ACC112 (cell line): ENCODE measurements at regions not wholly inside any gene's neighbourhood (a gene's known extent, or its start where the extent isn't known, plus 50 kb on each side); places are given as distances from the start of the nearest gene placed in this dataset.
A peak's percentile ranks its signal among the peaks of the same experiment; 100 is the strongest.
"Not testable (repeated sequence)": the region's sequence is repeated elsewhere in the genome, so short reads cannot be mapped to it uniquely, and the experiment has no call there.

Experiments
- H2AFZ ChIP-seq: fragments of 200-600 bp; sonication (generic); one replicate; pipeline ENCODE4 v1.6.0; 2017; ENCODE audit warnings: antibody characterized with exemption, low read length; ENCODE audit not compliant: unreplicated experiment
- H3K27ac ChIP-seq: fragments of 200-600 bp; sonication (generic); 2 replicates; pipeline ENCODE4 v1.5.1; 2014; ENCODE audit warnings: low read depth, mild to moderate bottlenecking, antibody characterized with exemption, low read length, moderate library complexity
- H3K27me3 ChIP-seq: fragments of 200-600 bp; sonication (generic); 2 replicates; pipeline ENCODE4 v1.6.1; 2014; ENCODE audit warnings: mild to moderate bottlenecking, antibody characterized with exemption, low read length, moderate library complexity, mixed read lengths; ENCODE audit not compliant: insufficient read depth
- H3K36me3 ChIP-seq: fragments of 200-600 bp; sonication (generic); 2 replicates; pipeline ENCODE4 v1.6.1; 2016; ENCODE audit warnings: mild to moderate bottlenecking, antibody characterized with exemption, low read length, moderate library complexity, mixed read lengths; ENCODE audit not compliant: insufficient read depth
- H3K4me1 ChIP-seq: fragments of 200-600 bp; sonication (generic); one replicate; pipeline ENCODE4 v1.6.1; 2016; ENCODE audit warnings: low read length, mixed read lengths; ENCODE audit not compliant: insufficient read depth, unreplicated experiment, control insufficient read depth
- H3K4me3 ChIP-seq: fragments of 200-600 bp; sonication (generic); 2 replicates; pipeline ENCODE4 v1.5.1; 2014; ENCODE audit warnings: mild to moderate bottlenecking, low read depth, low read length
- H3K79me2 ChIP-seq: fragments of 200-600 bp; sonication (generic); one replicate; pipeline ENCODE4 v1.6.0; 2016; ENCODE audit warnings: low read length; ENCODE audit not compliant: control insufficient read depth, unreplicated experiment, insufficient read depth

- H3K27me3 ChIP-seq = no peaks in the 10 kb centered on the region
- H3K36me3 ChIP-seq = no peaks in the 10 kb centered on the region
- no peaks in the 10 kb centered on the region for H3K79me2 ChIP-seq
- no peak overlapping the region for H3K4me3 ChIP-seq
- no peak overlapping the region for H2AFZ ChIP-seq
- H3K4me1 ChIP-seq = peaks cover 19% of the 10 kb centered on the region
- H3K27ac ChIP-seq = no peak overlapping the region
These were observed 151.2 kb downstream of the C12orf75 start for GRCh38 chr12:105481392-105482300.

- Histone ChIP-seq H3K27ac (no peak overlapping the region), H3K79me2 (no peaks in the 10 kb centered on the region)
These were observed 152.5 kb downstream of the C12orf75 start for GRCh38 chr12:105482951-105483350.

GRCh38 chr12:105483691-105484090 lies 153.2 kb downstream of the C12orf75 start:
- H3K27ac ChIP-seq = no peak overlapping the region
- H3K79me2 ChIP-seq = no peaks in the 10 kb centered on the region
- no peaks in the 10 kb centered on the region for H3K36me3 ChIP-seq
- H3K4me3 ChIP-seq = no peak overlapping the region
- no peak overlapping the region for H2AFZ ChIP-seq
- H3K27me3 ChIP-seq = no peaks in the 10 kb centered on the region
- H3K4me1 ChIP-seq = peaks cover 22% of the 10 kb centered on the region

More at GRCh38 chr12:105482951-105483350, 152.5 kb downstream of the C12orf75 start:
- H3K4me1 ChIP-seq = peaks cover 22% of the 10 kb centered on the region
- no peak overlapping the region for H3K4me3 ChIP-seq
- H3K27me3 ChIP-seq = no peaks in the 10 kb centered on the region
- no peak overlapping the region for H2AFZ ChIP-seq
- H3K36me3 ChIP-seq = no peaks in the 10 kb centered on the region

GRCh38 chr12:105485321-105485910 lies 154.9 kb downstream of the C12orf75 start:
- no peaks in the 10 kb centered on the region for H3K79me2 ChIP-seq
- peaks cover 22% of the 10 kb centered on the region for H3K4me1 ChIP-seq
- no peak overlapping the region for H2AFZ ChIP-seq
- H3K27me3 ChIP-seq = no peaks in the 10 kb centered on the region
- peak overlapping the region; percentile 63 for H3K27ac ChIP-seq
- no peaks in the 10 kb centered on the region for H3K36me3 ChIP-seq
- no peak overlapping the region for H3K4me3 ChIP-seq

GRCh38 chr12:105485921-105486320 lies 155.4 kb downstream of the C12orf75 start:
- H3K27ac ChIP-seq = peak overlapping the region; percentile 63
- no peak overlapping the region for H3K4me3 ChIP-seq
- no peaks in the 10 kb centered on the region for H3K36me3 ChIP-seq
- no peak overlapping the region for H2AFZ ChIP-seq
- no peaks in the 10 kb centered on the region for H3K27me3 ChIP-seq
- H3K79me2 ChIP-seq = no peaks in the 10 kb centered on the region
- H3K4me1 ChIP-seq = peaks cover 22% of the 10 kb centered on the region

DNA sequence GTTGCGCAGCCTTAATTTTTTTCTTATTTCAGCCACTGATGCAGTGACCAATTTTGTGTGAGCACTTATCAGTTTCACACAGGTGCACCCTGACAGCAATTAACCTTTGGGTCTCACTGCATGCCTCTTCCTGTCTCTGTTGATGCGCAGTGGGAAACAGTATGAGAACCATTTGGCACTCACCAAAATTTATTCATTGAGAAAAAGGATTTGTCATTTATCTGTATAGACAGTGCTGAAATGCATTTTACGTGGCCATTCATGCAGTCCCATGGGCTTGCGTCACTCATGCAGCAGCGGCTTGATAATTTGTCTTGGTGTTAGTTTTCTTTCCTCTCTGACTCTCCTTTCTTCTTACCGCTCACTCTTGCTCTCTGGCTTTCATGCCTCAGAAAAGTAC lies 157.5 kb downstream of the C12orf75 start:
- H3K27me3 ChIP-seq = no peaks in the 10 kb centered on the region
- H3K27ac ChIP-seq = no peak overlapping the region
- peaks cover 22% of the 10 kb centered on the region for H3K4me1 ChIP-seq
- no peaks in the 10 kb centered on the region for H3K36me3 ChIP-seq
- H2AFZ ChIP-seq = no peak overlapping the region
- H3K4me3 ChIP-seq = no peak overlapping the region
- H3K79me2 ChIP-seq = no peaks in the 10 kb centered on the region

DNA sequence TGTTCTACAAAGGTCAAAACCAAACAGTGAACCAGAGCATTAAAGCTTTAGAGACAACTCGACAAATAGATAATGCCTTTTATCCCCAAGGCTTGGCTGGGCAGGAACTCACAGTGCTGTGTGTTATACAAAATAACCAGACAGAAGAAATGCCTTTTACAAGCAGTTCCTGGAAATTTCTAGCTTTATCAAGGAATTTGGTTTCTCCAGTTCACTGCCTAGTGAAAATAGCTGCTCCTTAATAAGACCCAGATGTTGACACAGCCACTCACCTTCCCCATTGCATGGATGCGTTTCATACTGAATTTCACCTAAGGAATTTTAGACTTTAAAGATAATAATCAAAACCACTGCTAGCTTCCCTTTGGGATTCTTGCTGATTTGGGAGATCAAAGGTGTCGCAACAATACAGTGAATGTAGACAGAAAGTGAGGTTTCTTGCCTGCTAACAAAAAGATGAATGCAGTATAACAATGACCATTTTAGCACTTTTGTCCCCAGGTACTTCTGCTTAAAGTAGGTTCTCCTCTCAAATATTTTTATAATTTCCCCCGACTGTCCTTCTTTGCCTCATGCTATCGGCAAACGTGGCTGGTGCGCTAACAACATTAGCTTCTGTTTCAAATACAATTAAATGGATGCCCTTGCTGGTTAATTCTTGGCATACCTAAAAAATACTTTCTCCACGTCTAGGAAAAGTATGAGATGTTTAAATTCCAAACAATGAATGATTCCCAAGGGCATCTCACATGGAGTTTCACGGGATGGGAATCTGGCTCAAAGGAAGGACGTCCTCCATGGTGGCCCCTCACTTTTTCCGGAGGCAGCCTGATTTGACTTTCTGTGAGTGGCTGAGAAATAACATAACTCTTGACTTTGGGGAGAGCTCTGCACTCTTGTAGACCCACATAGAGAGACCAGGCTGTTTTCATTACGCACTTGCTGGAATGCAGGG lies 162.4 kb downstream of the C12orf75 start:
- Histone ChIP-seq H2AFZ (no peak overlapping the region), H3K27ac (no peak overlapping the region), H3K27me3 (no peaks in the 10 kb centered on the region), H3K4me1 (no peaks in the 10 kb centered on the region), H3K36me3 (no peaks in the 10 kb centered on the region), H3K4me3 (no peak overlapping the region), H3K79me2 (no peaks in the 10 kb centered on the region)

GRCh38 chr12:105499205-105499604 lies 168.7 kb downstream of the C12orf75 start:
- Histone ChIP-seq H3K36me3 (no peaks in the 10 kb centered on the region), H3K4me3 (no peak overlapping the region), H3K27me3 (no peaks in the 10 kb centered on the region), H3K27ac (no peak overlapping the region), H3K4me1 (no peaks in the 10 kb centered on the region), H3K79me2 (no peaks in the 10 kb centered on the region), H2AFZ (no peak overlapping the region)

DNA sequence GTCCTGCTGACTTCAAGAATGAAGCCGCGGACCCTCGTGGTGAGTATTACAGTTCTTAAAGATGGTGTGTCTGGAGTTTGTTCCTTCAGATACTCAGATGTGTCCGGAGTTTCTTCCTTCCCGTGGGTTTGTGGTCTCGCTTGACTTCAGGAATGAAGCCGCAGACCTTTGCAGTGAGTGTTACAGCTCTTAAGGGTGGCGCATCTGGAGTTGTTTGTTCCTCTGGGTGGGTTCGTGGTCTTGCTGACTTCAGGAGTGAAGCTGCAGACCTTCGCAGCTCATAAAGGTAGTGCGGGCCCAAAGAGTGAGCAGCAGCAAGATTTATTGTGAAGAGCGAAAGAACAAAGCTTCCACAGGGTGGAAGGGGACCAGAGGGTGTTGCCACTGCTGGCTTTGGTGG lies 170.2 kb downstream of the C12orf75 start:
- not testable (repeated sequence) for H3K4me1 ChIP-seq, H3K27me3 ChIP-seq, H3K36me3 ChIP-seq, H2AFZ ChIP-seq, H3K79me2 ChIP-seq, H3K27ac ChIP-seq, H3K4me3 ChIP-seq

DNA sequence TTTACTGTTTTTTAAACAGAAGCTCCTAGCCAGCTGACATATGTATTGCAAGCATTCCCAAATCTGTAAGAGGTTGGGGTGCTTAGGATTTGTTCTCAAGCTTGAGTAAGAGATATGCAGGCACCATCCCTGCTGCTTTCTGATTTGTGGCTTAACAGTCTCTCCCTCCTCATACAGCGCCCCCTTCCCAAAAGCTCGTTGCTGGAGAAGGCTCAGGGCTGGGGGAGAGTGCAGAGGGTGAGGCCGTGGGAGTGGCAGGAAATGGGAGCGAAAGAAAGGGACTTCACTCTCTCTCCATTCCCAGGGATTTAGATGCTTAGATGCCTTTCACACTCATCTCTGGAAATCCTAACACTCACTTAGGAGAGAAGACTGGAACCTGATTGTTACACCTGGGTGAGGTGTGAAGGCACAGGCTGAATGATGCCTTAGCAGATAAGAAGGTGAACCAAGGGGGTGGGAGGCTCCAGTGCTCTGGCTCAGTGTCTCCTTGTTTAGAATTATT lies 172.0 kb downstream of the C12orf75 start:
- H3K4me1 ChIP-seq = no peaks in the 10 kb centered on the region
- H3K79me2 ChIP-seq = no peaks in the 10 kb centered on the region
- H3K27me3 ChIP-seq = peaks cover 12% of the 10 kb centered on the region
- no peaks in the 10 kb centered on the region for H3K36me3 ChIP-seq
- no peak overlapping the region for H2AFZ ChIP-seq
- no peak overlapping the region for H3K4me3 ChIP-seq
- no peak overlapping the region for H3K27ac ChIP-seq
